HG03520 (cell line): ENCODE measurements at regions not wholly inside any gene's neighbourhood (a gene's known extent, or its start where the extent isn't known, plus 50 kb on each side); places are given as distances from the start of the nearest gene placed in this dataset.
"Not testable (repeated sequence)": the region's sequence is repeated elsewhere in the genome, so short reads cannot be mapped to it uniquely, and the experiment has no call there.

Experiments
- ATAC-seq: cut with Tn5 transposase; IDR thresholded peaks from one replicate; pipeline ENCODE4 v1.9.1; 2021; ENCODE audit warnings: mild to moderate bottlenecking, moderate library complexity; ENCODE audit not compliant: unreplicated experiment

- ATAC-seq, result no peak
These were observed 1175.3 kb downstream of the GATA3 start for GRCh38 chr10:9229702-9230244.

- ATAC-seq, result no peak
These were observed 1176.1 kb downstream of the GATA3 start for GRCh38 chr10:9230625-9231024.

GRCh38 chr10:9234191-9234590 lies 1179.7 kb downstream of the GATA3 start:
- ATAC-seq, result no peak

GRCh38 chr10:9238041-9238440 lies 1183.6 kb downstream of the GATA3 start:
- no peak for ATAC-seq

- ATAC-seq, result no peak
These were observed 1184.8 kb downstream of the GATA3 start for GRCh38 chr10:9239298-9239697.

GRCh38 chr10:9243941-9244411 lies 1189.5 kb downstream of the GATA3 start:
- no peak for ATAC-seq

- ATAC-seq, result no peak
These were observed 1190.4 kb downstream of the GATA3 start for GRCh38 chr10:9244864-9245263.

- no peak for ATAC-seq
These were observed 1198.6 kb downstream of the GATA3 start for GRCh38 chr10:9253121-9253520.

GRCh38 chr10:9254353-9254752 lies 1199.9 kb downstream of the GATA3 start:
- ATAC-seq, result no peak

GRCh38 chr10:9260690-9261089 lies 1206.2 kb downstream of the GATA3 start:
- ATAC-seq, result no peak

GRCh38 chr10:9262770-9263169 lies 1208.3 kb downstream of the GATA3 start:
- ATAC-seq, result no peak

GRCh38 chr10:9268176-9268575 lies 1213.7 kb downstream of the GATA3 start:
- ATAC-seq, result no peak

GRCh38 chr10:9273126-9273833 lies 1218.8 kb downstream of the GATA3 start:
- ATAC-seq, result not testable (repeated sequence)

GRCh38 chr10:9274206-9274755 lies 1219.8 kb downstream of the GATA3 start:
- no peak for ATAC-seq

GRCh38 chr10:9275861-9276260 lies 1221.4 kb downstream of the GATA3 start:
- no peak for ATAC-seq

GRCh38 chr10:9285690-9286089 lies 1231.2 kb downstream of the GATA3 start:
- no peak for ATAC-seq

- ATAC-seq, result no peak
These were observed 1235.3 kb downstream of the GATA3 start for GRCh38 chr10:9289811-9290210.

- no peak for ATAC-seq
These were observed 1236.6 kb downstream of the GATA3 start for GRCh38 chr10:9291081-9291480.

- ATAC-seq, result peak; percentile 34
These were observed 1239.7 kb downstream of the GATA3 start for GRCh38 chr10:9294132-9294663.

- ATAC-seq, result peak; percentile 80
These were observed 1240.4 kb downstream of the GATA3 start for GRCh38 chr10:9294865-9295264.

- ATAC-seq, result no peak
These were observed 1241.7 kb downstream of the GATA3 start for GRCh38 chr10:9296190-9296589.

- ATAC-seq, result no peak
These were observed 1243.1 kb downstream of the GATA3 start for GRCh38 chr10:9297580-9297979.
